Gastroesophageal sphincter (tissue), 3 donors: ENCODE measurements at regions not wholly inside any gene's neighbourhood (a gene's known extent, or its start where the extent isn't known, plus 50 kb on each side); places are given as distances from the start of the nearest gene placed in this dataset.

ENCODE experiments used
- POLR2A ChIP-seq, 2 donors: fragments of 450-650 bp; IDR thresholded peaks; one replicate each; pipeline ENCODE4 v1.6.1; 2017; ENCODE audit warnings: antibody characterized with exemption in 2 of 2, mild to moderate bottlenecking in 2 of 2, moderate library complexity in 1 of 2
- TF ChIP-seq, protein P1 (sequence below), 4 experiments: fragments of 200-600 bp in 2 of 4; fragments of 450-650 bp in 2 of 4; sonication (generic) in 1 of 4; IDR thresholded peaks; one replicate each; pipeline ENCODE4 v1.5.1; 2017 to 2019; ENCODE audit warnings: antibody characterized with exemption in 4 of 4, mild to moderate bottlenecking in 2 of 4, moderate library complexity in 2 of 4

- TF ChIP-seq, protein P1, sequence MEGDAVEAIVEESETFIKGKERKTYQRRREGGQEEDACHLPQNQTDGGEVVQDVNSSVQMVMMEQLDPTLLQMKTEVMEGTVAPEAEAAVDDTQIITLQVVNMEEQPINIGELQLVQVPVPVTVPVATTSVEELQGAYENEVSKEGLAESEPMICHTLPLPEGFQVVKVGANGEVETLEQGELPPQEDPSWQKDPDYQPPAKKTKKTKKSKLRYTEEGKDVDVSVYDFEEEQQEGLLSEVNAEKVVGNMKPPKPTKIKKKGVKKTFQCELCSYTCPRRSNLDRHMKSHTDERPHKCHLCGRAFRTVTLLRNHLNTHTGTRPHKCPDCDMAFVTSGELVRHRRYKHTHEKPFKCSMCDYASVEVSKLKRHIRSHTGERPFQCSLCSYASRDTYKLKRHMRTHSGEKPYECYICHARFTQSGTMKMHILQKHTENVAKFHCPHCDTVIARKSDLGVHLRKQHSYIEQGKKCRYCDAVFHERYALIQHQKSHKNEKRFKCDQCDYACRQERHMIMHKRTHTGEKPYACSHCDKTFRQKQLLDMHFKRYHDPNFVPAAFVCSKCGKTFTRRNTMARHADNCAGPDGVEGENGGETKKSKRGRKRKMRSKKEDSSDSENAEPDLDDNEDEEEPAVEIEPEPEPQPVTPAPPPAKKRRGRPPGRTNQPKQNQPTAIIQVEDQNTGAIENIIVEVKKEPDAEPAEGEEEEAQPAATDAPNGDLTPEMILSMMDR (IDR thresholded peaks at IDR 0.05): no peak
- no peak for TF ChIP-seq POLR2A (IDR thresholded peaks at IDR 0.05)
Observed at GRCh38 chr1:217240656-217241055, 390.2 kb downstream of the GPATCH2 start.
